ENCODE measurements at regions not wholly inside any gene's neighbourhood (a gene's known extent, or its start where the extent isn't known, plus 50 kb on each side); places are given as distances from the start of the nearest gene placed in this dataset.

GRCh38 chr2:128778843-128779242 lies 460.2 kb upstream of the HS6ST1 start:
- TF ChIP-seq, protein P1, sequence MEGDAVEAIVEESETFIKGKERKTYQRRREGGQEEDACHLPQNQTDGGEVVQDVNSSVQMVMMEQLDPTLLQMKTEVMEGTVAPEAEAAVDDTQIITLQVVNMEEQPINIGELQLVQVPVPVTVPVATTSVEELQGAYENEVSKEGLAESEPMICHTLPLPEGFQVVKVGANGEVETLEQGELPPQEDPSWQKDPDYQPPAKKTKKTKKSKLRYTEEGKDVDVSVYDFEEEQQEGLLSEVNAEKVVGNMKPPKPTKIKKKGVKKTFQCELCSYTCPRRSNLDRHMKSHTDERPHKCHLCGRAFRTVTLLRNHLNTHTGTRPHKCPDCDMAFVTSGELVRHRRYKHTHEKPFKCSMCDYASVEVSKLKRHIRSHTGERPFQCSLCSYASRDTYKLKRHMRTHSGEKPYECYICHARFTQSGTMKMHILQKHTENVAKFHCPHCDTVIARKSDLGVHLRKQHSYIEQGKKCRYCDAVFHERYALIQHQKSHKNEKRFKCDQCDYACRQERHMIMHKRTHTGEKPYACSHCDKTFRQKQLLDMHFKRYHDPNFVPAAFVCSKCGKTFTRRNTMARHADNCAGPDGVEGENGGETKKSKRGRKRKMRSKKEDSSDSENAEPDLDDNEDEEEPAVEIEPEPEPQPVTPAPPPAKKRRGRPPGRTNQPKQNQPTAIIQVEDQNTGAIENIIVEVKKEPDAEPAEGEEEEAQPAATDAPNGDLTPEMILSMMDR (IDR thresholded peaks at IDR 0.05; ENCODE audit: extremely low read depth in 1 of 2, insufficient read depth in 1 of 2, low read depth in 1 of 2, low read length in 2 of 2), result no peak
- TF ChIP-seq POLR2AphosphoS5 (IDR thresholded peaks at IDR 0.05; ENCODE audit: insufficient read depth, low read depth, low read length), result no peak
